GM19328 (cell line): ENCODE measurements at regions not wholly inside any gene's neighbourhood (a gene's known extent, or its start where the extent isn't known, plus 50 kb on each side); places are given as distances from the start of the nearest gene placed in this dataset.

Source experiments
- ATAC-seq: cut with Tn5 transposase; IDR thresholded peaks from one replicate; pipeline ENCODE4 v1.9.1; 2021; ENCODE audit warnings: mild to moderate bottlenecking, moderate library complexity; ENCODE audit not compliant: unreplicated experiment

- no peak for ATAC-seq
Measured at GRCh38 chr7:26044320-26044719, 107.7 kb upstream of the NFE2L3 start.

GRCh38 chr7:26046150-26046549 lies 105.8 kb upstream of the NFE2L3 start:
- ATAC-seq: no peak

GRCh38 chr7:26046878-26047277 lies 105.1 kb upstream of the NFE2L3 start:
- ATAC-seq: no peak

GRCh38 chr7:26048663-26049062 lies 103.3 kb upstream of the NFE2L3 start:
- no peak for ATAC-seq

GRCh38 chr7:26049081-26049480 lies 102.9 kb upstream of the NFE2L3 start:
- ATAC-seq: no peak

GRCh38 chr7:26051021-26051420 lies 101.0 kb upstream of the NFE2L3 start:
- no peak for ATAC-seq

- no peak for ATAC-seq
Measured at GRCh38 chr7:26052706-26053105, 99.3 kb upstream of the NFE2L3 start.

GRCh38 chr7:26054386-26054785 lies 97.6 kb upstream of the NFE2L3 start:
- no peak for ATAC-seq

- no peak for ATAC-seq
Measured at GRCh38 chr7:26055241-26055640, 96.8 kb upstream of the NFE2L3 start.

GRCh38 chr7:26060733-26061677 lies 91.0 kb upstream of the NFE2L3 start:
- no peak for ATAC-seq

- no peak for ATAC-seq
Measured at GRCh38 chr7:26061678-26062603, 90.1 kb upstream of the NFE2L3 start.

GRCh38 chr7:26065652-26066051 lies 86.3 kb upstream of the NFE2L3 start:
- ATAC-seq: no peak

GRCh38 chr7:26066736-26067135 lies 85.3 kb upstream of the NFE2L3 start:
- no peak for ATAC-seq

- no peak for ATAC-seq
Measured at GRCh38 chr7:26070290-26070689, 81.7 kb upstream of the NFE2L3 start.

GRCh38 chr7:26071622-26072456 lies 80.2 kb upstream of the NFE2L3 start:
- ATAC-seq: no peak

GRCh38 chr7:26073041-26073440 lies 79.0 kb upstream of the NFE2L3 start:
- no peak for ATAC-seq

GRCh38 chr7:26074919-26075318 lies 77.1 kb upstream of the NFE2L3 start:
- no peak for ATAC-seq

- ATAC-seq: no peak
Measured at GRCh38 chr7:26076691-26077090, 75.3 kb upstream of the NFE2L3 start.

GRCh38 chr7:26078437-26079336 lies 73.3 kb upstream of the NFE2L3 start:
- peak; percentile 84 for ATAC-seq

- no peak for ATAC-seq
Measured at GRCh38 chr7:26081638-26082037, 70.4 kb upstream of the NFE2L3 start.
